ENCODE measurements at regions not wholly inside any gene's neighbourhood (a gene's known extent, or its start where the extent isn't known, plus 50 kb on each side); places are given as distances from the start of the nearest gene placed in this dataset.
"Not testable (repeated sequence)": the region's sequence is repeated elsewhere in the genome, so short reads cannot be mapped to it uniquely, and the experiment has no call there.

DNA sequence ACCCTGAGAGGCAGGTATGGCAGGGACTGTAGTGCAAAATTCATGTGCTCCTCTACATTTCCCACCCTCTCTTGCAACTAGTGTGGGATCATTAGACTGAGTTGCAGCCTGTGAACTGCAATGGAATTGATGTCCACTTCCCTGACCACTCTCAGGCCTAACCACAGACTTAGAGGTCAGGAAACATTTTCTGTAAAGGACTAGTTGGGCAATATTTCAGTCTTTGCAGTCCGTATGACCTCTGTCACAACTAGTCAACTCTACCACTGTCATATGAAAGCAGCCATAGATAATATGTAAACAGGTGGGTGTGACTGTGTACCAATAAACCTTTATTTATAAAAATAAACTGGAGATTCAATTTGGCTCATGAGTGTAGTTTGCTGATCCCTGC, 134.4 kb upstream of the TOP1 start:
- DNase-seq, result no peak

DNA sequence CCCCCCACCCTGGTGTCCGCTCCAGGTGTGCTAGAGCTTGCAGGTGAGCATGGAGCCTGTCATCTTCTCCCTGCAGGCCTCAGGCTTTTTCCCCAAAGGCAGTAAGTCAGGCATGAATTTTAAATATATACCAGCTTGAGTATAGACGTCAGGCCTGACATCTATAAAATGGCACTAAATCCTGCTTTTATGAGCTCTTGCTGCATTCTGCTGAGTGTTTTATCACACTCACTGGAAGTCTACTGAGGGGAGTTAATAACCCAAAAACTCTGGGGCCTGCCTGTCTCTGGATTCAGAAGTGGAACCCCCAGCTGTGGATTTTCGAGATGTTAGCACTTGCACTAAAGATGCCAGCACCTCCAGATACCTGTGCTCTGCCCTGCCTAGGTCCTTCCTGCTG, 133.4 kb upstream of the TOP1 start:
- DNase-seq, result no peak

DNA sequence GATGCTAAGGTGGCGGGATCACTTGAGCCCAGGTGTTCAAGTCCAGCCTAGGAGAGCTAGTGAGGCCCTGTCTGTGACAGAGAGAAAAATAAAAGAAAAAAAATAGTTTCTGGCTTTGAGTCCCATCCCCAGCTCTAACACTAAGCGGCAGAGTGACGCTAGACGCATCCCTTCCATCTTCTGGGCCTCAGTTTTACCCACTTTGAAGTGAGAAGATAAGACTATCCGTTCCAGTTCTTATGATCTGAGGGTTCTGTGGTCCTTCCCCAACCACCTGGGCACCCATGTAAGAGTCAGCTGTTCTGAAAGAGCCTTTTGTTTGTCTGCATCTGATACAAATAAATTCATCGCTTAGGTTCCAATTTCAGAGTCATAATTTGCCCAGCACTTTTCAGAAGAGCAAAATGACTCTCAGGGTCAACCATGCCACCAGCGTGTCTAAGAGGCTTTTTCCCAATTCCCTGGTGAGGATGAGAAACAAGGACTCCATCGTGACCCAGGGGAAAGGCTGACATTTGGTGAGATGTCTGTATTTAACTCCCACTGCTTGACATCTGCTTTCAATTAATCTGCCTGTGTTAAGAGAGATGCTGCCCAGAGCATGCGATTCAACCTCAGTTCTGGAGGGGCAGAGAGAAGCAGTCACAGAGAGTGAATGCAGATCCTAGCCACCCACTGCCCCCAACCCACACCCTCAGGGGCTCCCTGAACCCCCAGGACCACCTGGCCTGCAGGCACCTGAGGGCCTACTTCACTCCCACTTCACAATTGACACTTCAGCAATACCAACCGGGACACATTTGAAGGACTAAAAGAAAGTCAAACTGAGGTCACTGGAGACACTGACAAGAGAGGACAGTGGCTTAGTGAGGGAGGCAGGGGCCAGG, 131.6 kb upstream of the TOP1 start:
- DNase-seq, result no peak

DNA sequence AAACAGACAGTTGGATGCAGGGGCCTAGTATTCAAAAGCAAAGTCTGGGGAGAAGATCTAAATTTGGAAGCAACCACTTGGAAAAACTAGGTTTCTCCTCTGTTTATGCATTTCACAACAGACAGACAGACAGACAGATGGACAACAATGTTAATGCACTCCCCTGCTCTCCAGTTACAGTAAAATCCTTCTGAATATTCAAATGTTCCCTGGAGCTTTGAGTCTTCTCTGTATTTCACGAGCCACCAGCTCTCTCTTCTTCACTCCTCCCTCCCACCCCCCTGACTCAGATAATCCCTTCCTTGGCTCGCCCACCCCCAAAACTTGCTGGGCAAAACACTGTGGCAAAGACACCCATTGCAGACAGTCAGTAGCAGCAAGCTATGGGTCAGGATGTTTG, 129.3 kb upstream of the TOP1 start:
- no peak for DNase-seq

DNA sequence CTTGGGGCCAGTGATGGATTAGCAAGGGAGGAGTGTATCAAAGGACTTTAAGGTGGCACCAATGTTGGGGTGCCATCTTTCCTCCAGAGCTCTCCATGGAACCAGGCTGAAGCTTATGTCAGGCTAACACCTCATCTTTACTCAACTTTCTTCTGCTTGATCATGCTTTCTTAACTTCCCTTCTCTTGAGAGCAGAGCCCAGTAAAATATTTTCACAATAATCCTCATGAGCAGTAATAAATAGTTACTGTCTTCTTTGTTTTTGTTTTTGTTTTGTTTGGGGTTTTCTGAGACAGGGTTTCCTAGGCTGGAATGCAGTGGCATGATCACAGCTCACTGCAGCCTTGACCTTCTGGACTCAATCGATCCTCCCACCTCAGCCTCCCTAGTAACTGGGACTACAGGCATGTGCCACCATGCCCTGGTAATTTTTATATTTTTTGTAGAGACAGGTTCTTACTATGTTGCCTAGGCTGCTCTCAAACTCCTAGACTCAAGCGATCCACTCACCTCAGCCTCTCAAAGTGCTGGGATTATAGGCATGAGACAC, 127.9 kb upstream of the TOP1 start:
- DNase-seq, result no peak

DNA sequence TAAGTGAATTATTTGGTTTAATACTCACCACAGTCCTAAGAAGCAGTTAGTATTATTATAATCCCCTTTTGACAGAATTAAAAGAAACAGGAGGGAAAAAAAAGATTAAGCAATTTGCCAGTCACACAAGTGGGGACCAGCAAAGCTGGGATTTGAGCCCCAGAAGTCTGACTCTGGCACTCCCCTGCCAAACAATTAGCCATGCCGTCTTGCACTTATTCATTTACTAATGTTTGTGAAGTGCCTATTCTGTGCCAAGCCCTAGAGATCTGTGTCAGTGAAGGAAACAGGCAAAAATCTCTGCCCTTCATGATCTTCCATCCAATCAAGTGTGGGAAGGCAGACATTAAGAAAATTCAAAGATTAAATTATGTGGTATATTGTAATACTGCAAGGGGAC, 126.0 kb upstream of the TOP1 start:
- DNase-seq, result no peak

DNA sequence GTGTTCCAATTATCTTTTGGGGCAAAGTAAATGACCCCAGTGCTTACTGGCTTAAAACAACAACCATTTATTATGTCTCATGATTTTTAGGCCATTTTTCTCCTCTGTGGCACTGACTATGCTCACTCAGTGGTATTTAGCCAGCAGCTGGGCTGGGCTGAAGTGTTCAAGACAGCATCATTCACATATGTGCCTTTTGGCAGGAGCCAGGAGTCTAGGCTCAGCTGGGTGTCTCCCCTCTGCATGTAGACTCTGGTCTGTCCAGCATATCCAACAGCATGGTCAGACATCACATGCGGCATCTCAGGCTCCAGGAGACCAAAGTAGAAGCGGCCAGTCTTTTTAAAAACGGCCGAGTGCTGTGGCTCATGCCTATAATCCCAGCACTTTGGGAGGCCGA, 120.3 kb upstream of the TOP1 start:
- no peak for DNase-seq

DNA sequence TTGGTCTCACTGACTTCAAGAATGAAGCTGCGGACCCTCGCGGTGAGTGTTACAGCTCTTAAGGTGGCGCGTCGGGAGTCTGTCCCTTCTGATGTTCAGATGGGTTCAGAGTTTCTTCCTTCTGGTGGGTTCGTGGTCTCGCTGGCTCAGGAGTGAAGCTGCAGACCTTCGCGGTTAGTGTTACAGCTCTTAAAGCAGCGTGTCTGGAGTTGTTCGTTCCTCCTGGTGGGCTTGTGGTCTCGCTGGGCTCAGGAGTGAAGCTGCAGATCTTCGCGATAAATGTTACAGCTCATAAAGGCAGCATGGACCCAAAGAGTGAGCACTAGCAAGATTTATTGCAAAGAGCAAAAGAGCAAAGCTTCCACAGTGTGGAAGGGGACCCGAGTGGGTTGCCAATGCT, 119.1 kb upstream of the TOP1 start:
- DNase-seq, result not testable (repeated sequence)

DNA sequence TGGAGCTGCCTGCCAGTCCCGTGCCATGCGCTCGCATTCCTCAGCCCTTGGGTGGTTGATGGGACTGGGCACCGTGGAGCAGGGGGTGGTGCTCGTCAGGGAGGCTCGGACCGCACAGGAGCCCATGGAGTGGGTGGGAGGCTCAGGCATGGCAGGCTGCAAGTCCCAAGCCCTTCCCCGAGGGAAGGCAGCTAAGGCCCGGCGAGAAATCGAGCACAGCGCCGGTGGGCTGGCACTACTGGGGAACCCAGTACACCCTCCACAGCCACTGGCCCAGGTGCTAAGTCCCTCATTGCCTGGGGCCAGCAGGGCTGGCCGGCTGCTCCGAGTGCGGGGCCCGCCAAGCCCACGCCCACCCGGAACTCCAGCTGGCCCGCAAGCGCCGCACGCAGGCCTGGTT, 118.2 kb upstream of the TOP1 start:
- not testable (repeated sequence) for DNase-seq

DNA sequence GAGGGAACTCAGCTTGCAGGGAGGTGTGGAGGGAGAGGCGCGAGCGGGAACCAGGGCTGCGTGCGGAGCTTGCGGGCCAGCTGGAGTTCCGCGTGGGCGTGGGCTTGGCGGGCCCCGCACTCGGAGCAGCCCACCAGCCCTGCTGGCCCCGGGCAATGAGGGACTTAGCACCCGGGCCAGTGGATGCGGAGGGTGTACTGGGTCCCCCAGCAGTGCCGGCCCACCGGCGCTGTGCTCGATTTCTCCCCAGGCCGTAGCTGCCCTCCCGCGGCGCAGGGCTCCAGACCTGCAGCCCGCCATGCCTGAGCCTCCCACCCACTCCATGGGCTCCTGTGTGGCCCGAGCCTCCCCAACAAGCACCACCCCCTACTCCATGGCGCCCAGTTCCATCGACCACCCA, 117.5 kb upstream of the TOP1 start:
- DNase-seq, result not testable (repeated sequence)

DNA sequence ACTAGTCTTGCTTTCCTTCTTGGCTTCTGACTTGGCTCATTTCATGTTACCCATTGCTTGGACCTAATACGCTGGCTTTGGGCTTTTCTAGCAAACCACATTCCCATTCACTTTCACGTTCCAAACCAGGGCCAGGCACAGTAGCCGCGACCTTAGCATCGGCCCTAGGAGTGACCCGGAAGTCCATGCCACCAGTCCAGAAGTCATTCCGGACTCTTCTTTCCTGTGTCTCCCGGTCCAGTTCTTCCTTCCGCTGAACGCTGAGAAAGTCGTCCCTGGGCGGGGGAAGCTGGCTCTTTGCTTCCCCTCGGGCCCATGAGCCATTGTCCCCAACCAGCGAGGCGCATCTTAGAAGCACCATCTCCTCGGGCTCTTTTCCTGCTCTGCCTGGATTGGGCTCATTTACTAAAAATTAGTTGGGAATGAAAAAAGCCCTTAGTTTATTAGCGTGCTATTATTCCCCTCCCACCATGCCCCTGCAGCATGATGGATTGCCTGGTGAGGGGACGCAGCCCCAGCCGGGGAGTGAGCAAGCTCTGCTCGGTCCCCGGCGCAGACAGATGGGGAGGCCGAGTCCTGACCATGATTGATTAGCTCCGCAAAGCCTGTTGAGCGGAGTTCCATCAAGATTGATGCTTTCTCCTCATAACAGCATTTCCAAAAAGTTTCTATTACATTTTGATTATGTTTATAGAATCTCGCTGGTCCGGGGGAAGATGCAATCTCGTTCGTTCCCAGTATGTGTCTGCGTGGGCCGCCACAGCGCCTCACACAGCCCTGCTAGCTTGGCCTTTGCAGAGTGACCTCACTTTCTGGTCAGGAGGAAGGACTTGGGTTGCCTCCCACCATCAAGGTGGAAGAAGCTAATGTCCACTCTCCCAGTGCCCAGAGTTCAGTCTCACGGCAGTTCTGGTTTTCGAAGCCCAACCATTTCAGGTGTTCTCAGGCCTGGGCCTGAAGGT, 115.1 kb upstream of the TOP1 start:
- DNase-seq, result no peak

DNA sequence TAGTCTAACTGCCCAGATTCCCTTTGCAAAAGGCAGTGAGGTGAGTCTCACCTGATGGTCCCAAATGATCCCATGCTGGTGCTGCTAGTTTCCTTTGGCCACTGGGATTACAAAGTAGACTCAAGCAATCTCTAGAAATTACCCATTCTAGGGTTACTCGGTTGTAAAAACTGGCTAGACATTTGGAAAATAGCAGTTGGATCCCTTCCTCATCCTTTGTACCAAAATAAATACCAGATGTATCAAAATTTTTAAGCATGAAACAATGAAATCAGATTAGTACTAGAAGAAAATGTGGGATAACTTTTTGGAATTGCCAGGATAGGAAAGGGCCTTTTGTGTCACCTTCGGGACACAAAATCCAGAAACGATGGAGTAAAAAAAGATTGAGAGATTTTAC, 112.9 kb upstream of the TOP1 start:
- no peak for DNase-seq

DNA sequence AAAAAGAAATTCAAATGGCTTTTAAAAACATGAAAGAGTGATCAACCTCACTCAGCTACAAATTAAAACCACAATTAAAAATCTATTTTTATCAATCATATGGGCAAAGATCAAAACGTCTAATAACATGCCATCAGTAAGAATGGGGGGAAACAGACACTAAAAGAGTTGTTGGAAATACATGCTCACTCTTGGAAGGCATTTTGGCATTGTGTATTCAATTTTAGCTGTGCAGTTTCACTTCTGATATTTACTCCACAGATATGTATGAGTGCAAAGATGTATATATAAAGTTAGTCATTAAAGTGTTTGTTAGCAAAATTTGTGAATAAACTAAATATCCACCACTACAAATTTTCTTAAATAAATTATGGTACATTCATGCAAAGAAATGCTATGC, 112.3 kb upstream of the TOP1 start:
- no peak for DNase-seq

DNA sequence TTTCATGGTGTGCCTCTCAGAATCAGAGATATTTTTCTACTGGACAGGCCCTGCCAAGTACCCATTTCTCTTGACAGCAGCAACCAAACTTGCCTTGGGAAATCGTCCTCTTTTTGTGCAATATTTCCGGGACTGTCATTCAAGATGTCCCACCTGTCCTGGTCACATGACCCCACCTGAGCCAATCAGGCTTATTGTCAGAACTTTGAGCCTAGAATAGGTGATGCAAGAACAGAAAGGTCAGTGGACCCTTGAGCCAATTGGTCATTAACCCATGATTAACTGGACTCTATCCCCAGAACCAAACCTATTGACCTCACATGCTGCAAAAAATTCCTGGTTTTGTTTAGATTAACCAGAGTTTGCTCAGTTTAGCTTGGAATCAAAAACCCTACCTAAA, 108.3 kb upstream of the TOP1 start:
- DNase-seq, result no peak

DNA sequence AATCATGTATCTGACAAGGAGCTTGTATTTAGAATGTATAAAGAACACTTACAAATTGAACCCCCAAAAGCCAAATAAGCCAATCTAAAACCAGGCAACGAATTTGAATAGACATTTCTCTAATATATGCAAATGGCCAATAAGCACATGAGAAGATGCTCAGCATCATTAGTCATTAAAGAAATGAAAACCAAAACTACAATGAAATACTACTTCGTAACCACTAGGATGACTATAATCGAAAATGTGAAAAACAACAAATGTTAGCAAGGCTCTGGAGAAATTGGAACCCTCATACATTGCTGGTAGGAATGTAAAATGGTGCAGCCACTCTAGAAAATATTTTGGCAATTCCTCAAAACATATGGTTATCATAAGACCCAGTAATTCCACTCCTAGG, 105.8 kb upstream of the TOP1 start:
- no peak for DNase-seq

DNA sequence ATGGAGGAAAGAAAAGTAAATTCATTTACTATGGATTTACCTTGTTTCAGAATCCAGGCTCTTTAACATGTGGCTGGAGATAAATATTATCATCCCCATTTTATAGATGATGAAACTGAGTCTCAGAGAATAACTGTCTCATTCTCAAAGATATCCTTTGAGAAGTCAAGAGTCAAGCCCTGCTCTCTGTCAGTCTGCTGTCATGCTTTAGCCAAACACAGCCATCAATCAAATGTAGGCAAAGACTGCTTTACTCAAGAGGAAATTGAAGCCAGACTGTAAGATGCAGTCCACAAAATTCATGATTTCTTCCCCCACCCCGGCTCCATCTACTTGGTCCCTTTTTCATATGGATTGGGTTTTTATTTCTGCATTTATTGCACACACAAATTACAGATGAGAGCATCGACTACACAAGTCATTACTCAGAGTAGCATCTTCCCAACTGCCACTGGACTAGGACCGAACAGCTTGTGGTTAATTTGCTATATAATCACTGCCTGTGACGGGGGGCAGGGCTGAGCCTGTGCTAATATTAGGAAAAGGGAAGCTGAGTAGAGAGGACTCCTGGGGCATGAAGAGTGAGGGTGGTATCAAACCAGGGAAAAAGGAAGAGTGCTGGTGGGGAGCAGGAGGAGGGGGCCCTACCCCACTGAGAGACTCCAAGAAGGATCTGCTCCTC, 102.7 kb upstream of the TOP1 start:
- no peak for DNase-seq

DNA sequence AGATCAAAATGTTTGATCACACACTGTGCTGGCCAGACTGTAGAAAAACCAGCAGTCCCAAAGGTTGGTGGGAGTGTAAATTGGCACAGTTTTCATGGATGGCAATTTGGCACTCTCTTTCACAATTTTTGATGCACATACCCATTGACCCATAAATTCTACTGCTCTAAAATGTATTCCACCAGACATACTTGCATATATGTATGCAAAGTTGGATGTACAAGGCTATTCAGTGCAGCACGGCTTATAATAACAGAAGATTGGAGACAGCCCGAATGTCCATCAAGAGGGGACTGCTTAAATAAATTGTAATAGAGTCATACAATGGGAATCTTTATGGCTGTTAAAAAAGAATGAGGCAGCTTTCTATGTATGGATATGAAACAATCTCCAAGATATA, 101.7 kb upstream of the TOP1 start:
- no peak for DNase-seq

DNA sequence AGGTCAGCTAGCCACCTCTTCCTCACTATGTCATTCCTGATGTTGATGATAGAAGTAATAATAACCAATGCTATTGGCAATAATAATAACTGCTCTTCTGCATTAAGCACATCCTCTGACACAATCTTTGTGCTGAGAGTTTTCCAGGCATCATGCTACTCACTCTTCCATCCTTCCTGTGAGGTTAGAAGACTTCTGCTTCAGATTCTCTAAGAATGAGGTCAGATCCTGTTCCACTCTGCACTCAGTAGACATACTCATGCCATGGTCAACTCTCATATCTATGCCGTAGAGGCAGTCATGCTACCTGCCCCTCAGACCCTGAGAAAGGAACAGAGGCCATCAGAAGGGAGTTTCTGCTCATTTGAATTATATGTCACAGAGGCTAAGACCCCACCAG, 98.1 kb upstream of the TOP1 start:
- DNase-seq, result no peak

DNA sequence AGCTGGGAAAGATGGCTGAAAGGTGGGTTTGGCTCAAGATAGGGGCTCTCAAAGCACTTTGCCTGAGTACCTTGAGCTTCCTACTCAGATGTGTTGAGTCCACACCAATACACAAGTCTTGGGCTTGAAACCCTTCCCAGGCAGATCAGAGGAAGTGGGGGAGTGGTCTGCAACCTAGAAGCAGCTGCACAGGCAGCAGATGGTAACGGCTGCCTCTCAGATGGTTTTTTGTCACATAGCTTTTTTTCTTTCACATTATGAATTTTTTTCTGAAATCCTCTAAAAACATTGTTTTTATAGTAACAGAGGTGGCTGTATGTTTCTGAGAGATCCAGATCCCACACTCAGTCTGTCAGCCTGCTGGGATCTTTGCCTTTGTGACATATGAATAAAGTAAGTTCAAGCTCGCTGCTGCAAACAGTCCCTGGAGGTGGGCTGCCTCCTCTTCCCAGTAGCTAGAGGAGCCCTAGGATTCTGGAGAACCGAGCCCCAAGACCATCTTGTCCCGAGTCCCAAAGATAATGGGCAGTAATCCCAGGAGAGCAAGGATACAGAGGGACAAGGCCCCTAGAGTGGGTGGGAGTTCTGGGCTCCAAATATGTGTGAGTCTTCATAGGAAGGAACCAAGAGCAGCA, 97.1 kb upstream of the TOP1 start:
- DNase-seq, result no peak

DNA sequence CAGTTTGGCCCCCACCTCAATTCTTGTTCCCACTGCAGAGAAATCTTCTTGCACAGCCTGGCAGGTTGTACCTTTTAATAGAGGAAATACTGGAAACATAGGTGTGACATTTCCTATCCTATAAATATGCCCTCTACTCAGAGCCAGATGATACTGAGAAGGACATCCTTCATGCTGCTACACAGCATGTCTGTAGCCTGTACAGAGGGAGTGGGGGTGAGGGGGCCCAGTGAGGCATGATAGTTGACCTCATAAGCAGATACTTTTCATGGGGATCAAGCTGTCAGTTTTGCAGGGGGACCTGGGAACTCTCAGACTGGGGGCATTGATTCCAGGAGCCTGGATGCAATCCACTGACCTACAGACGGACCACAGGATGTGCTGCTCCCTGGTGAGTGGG, 96.2 kb upstream of the TOP1 start:
- no peak for DNase-seq

DNA sequence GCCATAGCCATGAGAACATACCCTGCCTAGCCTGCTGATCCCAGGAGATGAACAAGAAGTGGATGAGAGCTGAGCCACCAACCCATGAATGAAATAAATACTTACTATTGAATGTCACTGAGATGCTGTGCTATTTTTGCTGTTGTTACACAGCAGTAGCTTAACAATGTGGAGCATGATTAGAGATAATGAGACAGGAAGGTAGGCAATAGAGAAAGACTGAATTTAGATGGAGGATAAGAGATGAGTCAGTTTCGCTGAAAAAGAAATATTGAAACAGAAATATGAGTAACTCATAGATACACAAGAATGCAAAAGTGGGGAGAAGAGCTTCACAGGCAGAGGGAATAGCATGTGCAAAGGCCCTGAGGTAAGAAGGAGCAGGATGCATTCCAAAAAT, 94.9 kb upstream of the TOP1 start:
- DNase-seq, result no peak

DNA sequence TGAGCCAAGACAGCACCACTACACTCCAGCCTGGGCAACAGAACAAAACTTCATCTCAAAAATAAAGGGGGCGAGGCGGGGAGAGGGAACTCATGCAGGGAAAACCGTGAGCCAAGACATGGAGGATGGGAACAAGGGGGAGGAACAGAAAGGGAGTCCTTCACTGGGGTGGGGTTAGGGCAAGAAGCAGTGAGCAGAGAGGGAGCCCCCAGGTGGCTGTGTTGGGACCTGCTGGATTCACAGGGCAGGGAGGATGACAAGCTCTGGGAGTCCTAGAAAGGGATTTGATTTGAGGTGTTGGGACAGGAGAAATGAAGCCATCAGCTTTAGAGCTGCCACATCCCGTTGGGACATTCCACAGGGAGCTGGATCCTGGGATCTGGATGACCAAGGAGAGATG, 90.6 kb upstream of the TOP1 start:
- DNase-seq, result no peak

DNA sequence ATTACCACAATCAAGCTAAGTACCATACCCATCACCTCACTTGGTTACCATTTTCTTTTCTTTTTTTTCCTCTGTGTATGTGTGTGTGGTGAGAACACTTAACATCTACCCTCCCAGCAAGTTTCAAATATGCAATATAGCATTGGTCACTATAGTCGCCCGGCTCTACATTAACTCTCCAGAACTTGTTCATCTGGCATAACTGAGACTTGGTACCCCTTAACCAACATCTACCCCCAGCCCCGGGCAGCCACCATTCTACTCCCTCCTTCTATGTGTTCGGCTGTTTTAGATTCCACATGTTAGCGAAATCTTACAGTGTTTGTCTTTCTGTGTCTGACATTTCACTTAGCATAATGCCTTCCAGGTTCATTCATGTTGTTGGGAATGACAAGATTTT, 89.0 kb upstream of the TOP1 start:
- DNase-seq, result no peak
